Common myeloid progenitor, CD34-positive (primary cell): ENCODE measurements at regions not wholly inside any gene's neighbourhood (a gene's known extent, or its start where the extent isn't known, plus 50 kb on each side); places are given as distances from the start of the nearest gene placed in this dataset.
A peak's percentile ranks its signal among the peaks of the same experiment; 100 is the strongest.

ENCODE experiments used
- CTCF ChIA-PET: fragments of 350-600 bp; sonication (Branson Sonifier 250); formaldehyde crosslinking; loops from one replicate; lab custom pipeline; 2021; ENCODE audit warnings: antibody characterized with exemption; lab: Charles Lee
- POLR2A ChIA-PET: fragments of 350-600 bp; sonication (Branson Sonifier 250); formaldehyde crosslinking; loops from one replicate; lab custom pipeline; 2021; ENCODE audit warnings: antibody characterized with exemption; lab: Charles Lee
- DNase-seq, 3 donors: peaks; one replicate each; pipeline versions ENCODE4 v3.0.0 to v3.0.0-alpha.2; 2013
- H3K27ac ChIP-seq, 2 experiments: 1 replicate in 1 of 2; 2 replicates in 1 of 2; pipeline ENCODE4 v1.7.0; 2013; ENCODE audit warnings: inconsistent platforms in 2 of 2, low read length in 2 of 2, mild to moderate bottlenecking in 2 of 2, low read depth in 1 of 2, moderate library complexity in 1 of 2; ENCODE audit not compliant: severe bottlenecking in 2 of 2, insufficient read depth in 1 of 2, poor library complexity in 1 of 2
- H3K27me3 ChIP-seq, 5 experiments: replicated peaks in 2 of 5; 1 replicate in 3 of 5; 2 replicates in 2 of 5; pipeline versions ENCODE4 v1.6.1 to v1.7.0; 2013; ENCODE audit warnings: low read length in 4 of 5, mild to moderate bottlenecking in 2 of 5, moderate library complexity in 2 of 5, inconsistent platforms in 1 of 5; ENCODE audit not compliant: insufficient read depth in 5 of 5, control insufficient read depth in 4 of 5
- H3K36me3 ChIP-seq, 4 experiments: 1 replicate in 2 of 4; 2 replicates in 2 of 4; pipeline versions ENCODE4 v1.6.1 to v1.7.0; 2013; ENCODE audit warnings: low read length in 3 of 4, control low read depth in 1 of 4, mild to moderate bottlenecking in 1 of 4; ENCODE audit not compliant: control insufficient read depth in 4 of 4, insufficient read depth in 4 of 4
- H3K4me1 ChIP-seq, 4 experiments: 1 replicate in 3 of 4; 2 replicates in 1 of 4; pipeline versions ENCODE4 v1.6.1 to v1.7.1; 2013; ENCODE audit warnings: low read length in 3 of 4, mild to moderate bottlenecking in 3 of 4, control low read depth in 1 of 4, inconsistent platforms in 1 of 4, moderate library complexity in 1 of 4; ENCODE audit not compliant: control insufficient read depth in 4 of 4, insufficient read depth in 4 of 4; ENCODE audit errors: control extremely low read depth in 1 of 4
- H3K4me3 ChIP-seq, 7 experiments: 1 replicate in 4 of 7; 2 replicates in 3 of 7; pipeline versions ENCODE4 v1.5.1 to v1.7.0; 2013; ENCODE audit warnings: mild to moderate bottlenecking in 7 of 7, low read length in 6 of 7, moderate library complexity in 6 of 7, inconsistent platforms in 2 of 7, low read depth in 2 of 7, control low read depth in 1 of 7; ENCODE audit not compliant: insufficient read depth in 4 of 7, control insufficient read depth in 1 of 7; ENCODE audit errors: extremely low read depth in 1 of 7
- H3K9me3 ChIP-seq, 5 experiments: 1 replicate in 4 of 5; 2 replicates in 1 of 5; pipeline versions ENCODE4 v1.6.1 to v1.7.1; 2013; ENCODE audit warnings: low read length in 4 of 5, mild to moderate bottlenecking in 2 of 5, inconsistent platforms in 1 of 5, low read depth in 1 of 5, moderate library complexity in 1 of 5; ENCODE audit not compliant: control insufficient read depth in 4 of 5, insufficient read depth in 2 of 5; ENCODE audit errors: control extremely low read depth in 1 of 5
- WGBS: methylation state at CpG from one replicate; pipeline ENCODE4 v1.1.5; 2013; ENCODE audit not compliant: insufficient coverage; 5-methylcytosine and 5-hydroxymethylcytosine counted together

GRCh38 chr15:57872281-57873030 is 165.9 kb downstream of the POLR2M start:
- ChIA-PET POLR2A (no interaction called here), CTCF (interaction anchor here (1.3 to 2.1 kb wide), 3 partner anchors 12 to 185 kb away, joined by 3 to 7 read pairs (median 6); no protein-coding TSS in a partner anchor)
- DNase-seq, result peak in 2 of 3 donors; percentile 39 to 40
- WGBS, result 73% methylated on average over 2 of the region's 6 CpGs
- peaks cover 5 to 70% (median 19%) of the 10 kb centered on the region in 5 experiments for H3K27me3 ChIP-seq
- peaks cover 7 to 24% (median 12%) of the 10 kb centered on the region in 5 experiments for H3K9me3 ChIP-seq
- no peak overlapping the region for H3K4me3 ChIP-seq
- H3K36me3 ChIP-seq, result no peaks in the 10 kb centered on the region
- no peak overlapping the region for H3K27ac ChIP-seq
- H3K4me1 ChIP-seq, result peaks cover 0 to 16% (median 12%) of the 10 kb centered on the region in 4 experiments

GRCh38 chr15:57873564-57874209 is 167.2 kb downstream of the POLR2M start:
- Histone ChIP-seq H3K27ac (no peak overlapping the region), H3K36me3 (no peaks in the 10 kb centered on the region), H3K4me3 (no peak overlapping the region), H3K4me1 (peaks cover 0 to 3% (median under 1%) of the 10 kb centered on the region in 4 experiments), H3K27me3 (peaks cover 5 to 77% (median 18%) of the 10 kb centered on the region in 5 experiments), H3K9me3 (peaks cover 7 to 24% (median 12%) of the 10 kb centered on the region in 5 experiments)
- DNase-seq, result no peak
- POLR2A ChIA-PET, result no interaction called here
- CTCF ChIA-PET, result interaction anchor here (0.6 kb wide), 1 partner anchor 196 kb away, joined by 3 read pairs; no protein-coding TSS in a partner anchor
- WGBS, result 100% methylated on average over 1 of the region's 2 CpGs

GRCh38 chr15:57875347-57875746 is 168.8 kb downstream of the POLR2M start:
- ChIA-PET POLR2A (no interaction called here), CTCF (no interaction called here)
- Histone ChIP-seq H3K9me3 (peaks cover 7 to 24% (median 12%) of the 10 kb centered on the region in 5 experiments), H3K27me3 (peaks cover 5 to 70% (median 17%) of the 10 kb centered on the region in 5 experiments), H3K4me3 (no peak overlapping the region), H3K27ac (no peak overlapping the region), H3K4me1 (no peaks in the 10 kb centered on the region), H3K36me3 (no peaks in the 10 kb centered on the region)
- no peak for DNase-seq

GRCh38 chr15:57878573-57878972 is 172.1 kb downstream of the POLR2M start:
- H3K27ac ChIP-seq, result no peak overlapping the region
- ChIA-PET CTCF (no interaction called here), POLR2A (no interaction called here)
- peaks cover 0 to 54% (median 18%) of the 10 kb centered on the region in 5 experiments for H3K27me3 ChIP-seq
- no peaks in the 10 kb centered on the region for H3K36me3 ChIP-seq
- WGBS, result no CpG with 5 or more reads among the region's 2 CpGs
- no peak for DNase-seq
- no peak overlapping the region for H3K4me3 ChIP-seq
- H3K4me1 ChIP-seq, result no peaks in the 10 kb centered on the region
- peaks cover 7 to 22% (median 12%) of the 10 kb centered on the region in 5 experiments for H3K9me3 ChIP-seq

- POLR2A ChIA-PET, result interaction anchor here (0.7 kb wide), 1 partner anchor 22 kb away, joined by 3 read pairs; no protein-coding TSS in a partner anchor
- Histone ChIP-seq H3K4me3 (no peak overlapping the region), H3K27ac (no peak overlapping the region), H3K9me3 (peaks cover 0 to 2% (median 0%) of the 10 kb centered on the region in 5 experiments), H3K36me3 (no peaks in the 10 kb centered on the region), H3K27me3 (peaks cover 0 to 47% (median 16%) of the 10 kb centered on the region in 5 experiments), H3K4me1 (no peaks in the 10 kb centered on the region)
- no peak for DNase-seq
- CTCF ChIA-PET, result interaction anchor here (0.8 to 2.6 kb wide), 2 partner anchors 12 to 21 kb away, joined by 3 to 7 read pairs; no protein-coding TSS in a partner anchor
- 100% methylated on average over 2 of the region's 3 CpGs for WGBS
Observed at GRCh38 chr15:57881361-57881760, 174.8 kb downstream of the POLR2M start.

GRCh38 chr15:57881972-57882371 is 175.5 kb downstream of the POLR2M start:
- no peak for DNase-seq
- no peaks in the 10 kb centered on the region for H3K9me3 ChIP-seq

More at GRCh38 chr15:57881972-57882371, 175.5 kb downstream of the POLR2M start:
- Histone ChIP-seq H3K27ac (no peak overlapping the region), H3K36me3 (no peaks in the 10 kb centered on the region), H3K4me1 (no peaks in the 10 kb centered on the region), H3K4me3 (no peak overlapping the region), H3K27me3 (peaks cover 0 to 50% (median 16%) of the 10 kb centered on the region in 5 experiments)
- ChIA-PET POLR2A (no interaction called here), CTCF (interaction anchor here (1.1 to 2.6 kb wide), 4 partner anchors 11 to 22 kb away, joined by 3 to 7 read pairs (median 3); no protein-coding TSS in a partner anchor)
- WGBS, result 100% methylated on average over 2 of the region's 3 CpGs
